Breast epithelium (tissue), 3 donors: ENCODE measurements at regions not wholly inside any gene's neighbourhood (a gene's known extent, or its start where the extent isn't known, plus 50 kb on each side); places are given as distances from the start of the nearest gene placed in this dataset.

Experiments used
- POLR2A ChIP-seq: fragments of 450-650 bp; IDR thresholded peaks from one replicate; pipeline ENCODE4 v1.6.1; 2016; ENCODE audit warnings: antibody characterized with exemption, mild to moderate bottlenecking, moderate library complexity
- POLR2AphosphoS5 ChIP-seq, 3 donors: sonication (generic); formaldehyde crosslinking; IDR thresholded peaks; one replicate each; pipeline ENCODE4 v1.6.1; 2017; ENCODE audit warnings: antibody characterized with exemption in 3 of 3
- TF ChIP-seq, protein P1 (sequence below), 3 donors: fragments of 450-650 bp; IDR thresholded peaks; one replicate each; pipeline ENCODE4 v1.5.1; 2016 to 2017; ENCODE audit warnings: antibody characterized with exemption in 3 of 3, mild to moderate bottlenecking in 3 of 3, moderate library complexity in 3 of 3

DNA sequence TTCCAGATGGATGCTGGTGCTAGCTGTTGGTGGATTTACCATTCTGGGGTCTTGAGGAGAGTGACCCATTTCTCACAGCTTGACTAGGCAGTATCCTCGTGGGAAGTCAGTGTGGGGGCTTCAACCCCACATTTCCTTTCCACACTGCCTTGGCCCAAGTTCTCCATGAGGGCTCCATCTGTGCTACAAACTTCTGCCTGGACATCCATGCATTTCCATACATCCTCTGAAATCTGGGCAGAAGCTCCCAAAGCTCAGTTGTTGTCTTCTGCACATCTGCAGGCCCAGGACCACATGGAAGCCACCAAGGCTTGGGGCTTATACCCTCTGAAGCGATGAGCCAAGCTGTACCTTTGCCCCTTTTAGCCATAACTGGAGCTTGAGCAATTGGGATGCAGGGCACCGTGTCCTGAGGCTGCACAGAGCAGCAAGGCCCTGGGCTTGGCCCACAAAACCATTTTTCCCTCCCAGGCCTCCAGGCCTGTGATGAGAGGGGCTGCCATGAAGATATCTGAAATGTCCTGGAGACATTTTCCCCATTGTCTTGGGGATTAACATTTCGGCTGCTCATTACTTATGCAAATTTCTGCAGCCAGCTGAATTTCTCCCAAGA, 248.7 kb upstream of the ANKRD50 start:
- no peak for TF ChIP-seq POLR2A
- TF ChIP-seq, protein P1, sequence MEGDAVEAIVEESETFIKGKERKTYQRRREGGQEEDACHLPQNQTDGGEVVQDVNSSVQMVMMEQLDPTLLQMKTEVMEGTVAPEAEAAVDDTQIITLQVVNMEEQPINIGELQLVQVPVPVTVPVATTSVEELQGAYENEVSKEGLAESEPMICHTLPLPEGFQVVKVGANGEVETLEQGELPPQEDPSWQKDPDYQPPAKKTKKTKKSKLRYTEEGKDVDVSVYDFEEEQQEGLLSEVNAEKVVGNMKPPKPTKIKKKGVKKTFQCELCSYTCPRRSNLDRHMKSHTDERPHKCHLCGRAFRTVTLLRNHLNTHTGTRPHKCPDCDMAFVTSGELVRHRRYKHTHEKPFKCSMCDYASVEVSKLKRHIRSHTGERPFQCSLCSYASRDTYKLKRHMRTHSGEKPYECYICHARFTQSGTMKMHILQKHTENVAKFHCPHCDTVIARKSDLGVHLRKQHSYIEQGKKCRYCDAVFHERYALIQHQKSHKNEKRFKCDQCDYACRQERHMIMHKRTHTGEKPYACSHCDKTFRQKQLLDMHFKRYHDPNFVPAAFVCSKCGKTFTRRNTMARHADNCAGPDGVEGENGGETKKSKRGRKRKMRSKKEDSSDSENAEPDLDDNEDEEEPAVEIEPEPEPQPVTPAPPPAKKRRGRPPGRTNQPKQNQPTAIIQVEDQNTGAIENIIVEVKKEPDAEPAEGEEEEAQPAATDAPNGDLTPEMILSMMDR (IDR thresholded peaks at IDR 0.05) = no peak
- no peak for TF ChIP-seq POLR2AphosphoS5 (IDR thresholded peaks at IDR 0.05)
